ENCODE measurements at regions not wholly inside any gene's neighbourhood (a gene's known extent, or its start where the extent isn't known, plus 50 kb on each side); places are given as distances from the start of the nearest gene placed in this dataset.

DNA sequence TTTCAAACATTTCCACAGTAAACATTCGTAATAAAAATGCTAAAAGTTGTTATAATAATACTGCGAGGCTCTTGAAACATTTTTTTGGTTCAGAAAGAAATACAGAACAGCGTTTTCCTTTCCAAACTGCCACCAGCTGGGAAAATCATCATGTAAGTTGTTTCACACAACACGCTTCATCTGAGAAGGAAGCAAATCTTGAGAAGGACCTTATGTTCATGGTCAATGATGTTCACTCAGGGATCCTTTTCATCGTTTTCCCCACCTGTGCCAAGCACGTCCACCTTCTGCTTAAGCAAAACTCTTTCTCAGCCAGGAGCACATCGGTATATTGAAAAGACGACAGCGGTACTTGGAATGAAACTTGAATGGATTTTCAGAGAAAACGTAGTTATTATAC lies 274.5 kb upstream of the ELAC2 start:
- TF ChIP-seq CTCF (IDR thresholded peaks at IDR 0.05), result no peak
- TF ChIP-seq POLR2A (IDR thresholded peaks at IDR 0.05), result no peak
- TF ChIP-seq POLR2AphosphoS5 (IDR thresholded peaks at IDR 0.05), result no peak
- TF ChIP-seq EP300 (IDR thresholded peaks at IDR 0.05), result no peak

Data from stomach (tissue), 4 donors.